ENCODE measurements at regions not wholly inside any gene's neighbourhood (a gene's known extent, or its start where the extent isn't known, plus 50 kb on each side); places are given as distances from the start of the nearest gene placed in this dataset.

DNA sequence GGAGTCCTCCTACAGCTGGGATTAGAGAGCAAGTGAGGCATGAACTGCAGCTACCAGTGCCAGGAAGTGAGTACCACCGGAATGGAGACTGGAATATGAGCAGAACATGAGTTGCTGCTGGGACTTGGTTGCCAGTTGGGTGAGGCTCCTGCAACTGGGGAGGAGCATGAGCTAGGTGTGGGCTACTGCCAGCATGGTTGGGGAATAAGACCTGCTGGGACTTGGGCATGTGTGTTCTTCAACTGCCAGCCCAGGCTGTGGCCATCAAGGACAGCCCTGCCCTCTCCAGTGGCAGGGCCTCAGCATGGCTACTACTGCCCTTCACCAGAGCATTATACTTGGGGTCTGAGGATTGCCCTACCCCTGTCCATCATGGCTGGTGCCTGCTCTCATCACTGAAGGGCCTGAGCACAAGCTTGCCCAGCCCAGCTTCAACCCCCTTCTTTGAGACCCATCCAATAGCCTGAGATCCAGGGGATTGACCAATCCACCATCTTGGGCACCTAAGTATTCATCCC lies 665.0 kb downstream of the ELAVL2 start:
- H3K4me2 ChIP-seq (ENCODE audit: low read depth, low read length), result no peak overlapping the region
- H3K4ac ChIP-seq (ENCODE audit: low read depth, low read length), result no peak overlapping the region
- H2BK20ac ChIP-seq (ENCODE audit: low read depth, low read length), result no peak overlapping the region
- no peak overlapping the region for H4K5ac ChIP-seq (ENCODE audit: low read depth, low read length)
- ChIA-PET CTCF (no interaction called here), POLR2A (ENCODE audit: unreplicated experiment) (no interaction called here)
- no peak overlapping the region for H2BK15ac ChIP-seq (ENCODE audit: low read depth, low read length)
- H3K4me3 ChIP-seq (ENCODE audit: insufficient read depth, low read depth, low read length), result no peak overlapping the region
- no peak overlapping the region for H3K18ac ChIP-seq (ENCODE audit: low read depth, low read length)
- no peak overlapping the region for H3K23ac ChIP-seq (ENCODE audit: low read depth, low read length)
- H3K56ac ChIP-seq (ENCODE audit: extremely low read depth, insufficient read depth, low read length), result no peak overlapping the region
- intact Hi-C loops (cut with micrococcal nuclease) (no loop called here), in situ Hi-C loops (cut with MboI; ENCODE audit: low sequenced_read_pairs) (no loop called here), dilution Hi-C loops (cut with HindIII; ENCODE audit: low sequenced_read_pairs, unreplicated experiment) (no loop called here)
- H3K27ac ChIP-seq (ENCODE audit: insufficient read depth, low read length), result no peak overlapping the region
- no peak overlapping the region for H2BK120ac ChIP-seq (ENCODE audit: low read depth, low read length)
- ATAC-seq (ENCODE audit: low read depth) (no peak), DNase-seq (no peak)
- H4K91ac ChIP-seq (ENCODE audit: insufficient read depth, low read depth, low read length), result no peak overlapping the region
- WGBS, 2 experiments (ENCODE audit: extremely low coverage in 2 of 2, insufficient read length in 1 of 2), result no CpG with 5 or more reads among the region's 1 CpG
- H3K79me1 ChIP-seq (ENCODE audit: low read depth in 1 of 2, low read length in 2 of 2), result no peaks in the 10 kb centered on the region
- H2AK5ac ChIP-seq (ENCODE audit: low read depth, low read length), result no peak overlapping the region
- H3K9ac ChIP-seq (ENCODE audit: low read depth, low read length), result no peak overlapping the region
- H2AFZ ChIP-seq (replicated peaks; ENCODE audit: low read length, poor library complexity), result no peak overlapping the region
- H3K9me1 ChIP-seq (ENCODE audit: insufficient read depth, low read length), result no peaks in the 10 kb centered on the region
- no peaks in the 10 kb centered on the region for H4K20me1 ChIP-seq (ENCODE audit: insufficient read depth, low read length)
- H3K36me3 ChIP-seq (ENCODE audit: control insufficient read depth, insufficient read depth, low read length), result no peaks in the 10 kb centered on the region
- H3K4me1 ChIP-seq (ENCODE audit: control insufficient read depth, insufficient read depth, low read length), result no peaks in the 10 kb centered on the region
- TF ChIP-seq RFX5 (IDR thresholded peaks at IDR 0.05; ENCODE audit: low read depth, low read length) (no peak), RAD21 (IDR thresholded peaks at IDR 0.05; ENCODE audit: low read length) (no peak), BHLHE40 (IDR thresholded peaks at IDR 0.05; ENCODE audit: low read depth, low read length) (no peak), SMC3 (IDR thresholded peaks at IDR 0.05; ENCODE audit: low read depth, low read length) (no peak), POLR2A (IDR thresholded peaks at IDR 0.05; ENCODE audit: low read depth, low read length) (no peak), FOS (IDR thresholded peaks at IDR 0.05; ENCODE audit: low read depth, low read length) (no peak), NFE2L2 (IDR thresholded peaks at IDR 0.05; ENCODE audit: low read depth, low read length) (no peak), CEBPB (IDR thresholded peaks at IDR 0.05; ENCODE audit: low read depth, low read length) (no peak), CHD1 (IDR thresholded peaks at IDR 0.05; ENCODE audit: low read depth, low read length) (no peak), MAZ (IDR thresholded peaks at IDR 0.05; ENCODE audit: borderline replicate concordance, low read depth, low read length) (no peak), MXI1 (IDR thresholded peaks at IDR 0.05; ENCODE audit: borderline replicate concordance, low read depth, low read length) (no peak)
- TF ChIP-seq, protein P1, sequence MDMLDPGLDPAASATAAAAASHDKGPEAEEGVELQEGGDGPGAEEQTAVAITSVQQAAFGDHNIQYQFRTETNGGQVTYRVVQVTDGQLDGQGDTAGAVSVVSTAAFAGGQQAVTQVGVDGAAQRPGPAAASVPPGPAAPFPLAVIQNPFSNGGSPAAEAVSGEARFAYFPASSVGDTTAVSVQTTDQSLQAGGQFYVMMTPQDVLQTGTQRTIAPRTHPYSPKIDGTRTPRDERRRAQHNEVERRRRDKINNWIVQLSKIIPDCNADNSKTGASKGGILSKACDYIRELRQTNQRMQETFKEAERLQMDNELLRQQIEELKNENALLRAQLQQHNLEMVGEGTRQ (IDR thresholded peaks at IDR 0.05; ENCODE audit: low read depth, low read length), result no peak
- TF ChIP-seq, protein P2, sequence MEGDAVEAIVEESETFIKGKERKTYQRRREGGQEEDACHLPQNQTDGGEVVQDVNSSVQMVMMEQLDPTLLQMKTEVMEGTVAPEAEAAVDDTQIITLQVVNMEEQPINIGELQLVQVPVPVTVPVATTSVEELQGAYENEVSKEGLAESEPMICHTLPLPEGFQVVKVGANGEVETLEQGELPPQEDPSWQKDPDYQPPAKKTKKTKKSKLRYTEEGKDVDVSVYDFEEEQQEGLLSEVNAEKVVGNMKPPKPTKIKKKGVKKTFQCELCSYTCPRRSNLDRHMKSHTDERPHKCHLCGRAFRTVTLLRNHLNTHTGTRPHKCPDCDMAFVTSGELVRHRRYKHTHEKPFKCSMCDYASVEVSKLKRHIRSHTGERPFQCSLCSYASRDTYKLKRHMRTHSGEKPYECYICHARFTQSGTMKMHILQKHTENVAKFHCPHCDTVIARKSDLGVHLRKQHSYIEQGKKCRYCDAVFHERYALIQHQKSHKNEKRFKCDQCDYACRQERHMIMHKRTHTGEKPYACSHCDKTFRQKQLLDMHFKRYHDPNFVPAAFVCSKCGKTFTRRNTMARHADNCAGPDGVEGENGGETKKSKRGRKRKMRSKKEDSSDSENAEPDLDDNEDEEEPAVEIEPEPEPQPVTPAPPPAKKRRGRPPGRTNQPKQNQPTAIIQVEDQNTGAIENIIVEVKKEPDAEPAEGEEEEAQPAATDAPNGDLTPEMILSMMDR (conservative IDR thresholded peaks at IDR 0.05; ENCODE audit: low read depth, low read length), result no peak
- no TSS peak for BruUV-seq (replicated peaks)
- no peak overlapping the region for H2AK9ac ChIP-seq (replicated peaks; ENCODE audit: low read depth, low read length, poor library complexity)
- H3K14ac ChIP-seq (replicated peaks; ENCODE audit: low read depth, low read length), result no peak overlapping the region
- H2BK5ac ChIP-seq (ENCODE audit: low read depth, low read length, poor library complexity, severe bottlenecking), result no peak overlapping the region
- H3K9me3 ChIP-seq (ENCODE audit: control insufficient read depth, insufficient read depth, low read length), result no peaks in the 10 kb centered on the region; the same call in 1 of the 2 replicates
- H4K8ac ChIP-seq (ENCODE audit: low read depth in 2 of 2, low read length in 2 of 2), result no peak overlapping the region
- H3K27me3 ChIP-seq (ENCODE audit: control insufficient read depth, insufficient read depth, low read length), result no peaks in the 10 kb centered on the region

Measured in IMR-90 (cell line).